ENCODE measurements at regions not wholly inside any gene's neighbourhood (a gene's known extent, or its start where the extent isn't known, plus 50 kb on each side); places are given as distances from the start of the nearest gene placed in this dataset.

DNA sequence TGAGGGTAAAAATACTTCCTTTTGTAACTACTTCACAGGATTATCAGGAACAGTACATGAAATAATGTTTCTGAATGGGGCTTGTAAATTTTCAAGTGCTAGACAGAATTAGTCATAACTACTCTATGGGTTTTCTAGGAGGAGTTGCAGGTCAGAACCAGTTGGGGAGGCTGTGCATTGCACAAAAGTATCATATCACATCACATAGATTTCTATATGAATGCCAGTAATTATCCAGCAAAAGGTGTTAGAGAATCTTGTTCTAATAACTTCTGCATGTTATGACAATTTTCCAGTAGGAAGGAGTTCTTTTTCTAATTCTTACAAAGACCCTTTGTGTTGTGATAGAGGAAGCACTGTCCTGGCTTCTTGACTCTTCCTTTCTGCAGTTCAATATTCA is 551.6 kb downstream of the COL12A1 start:
- intact Hi-C loops (cut with micrococcal nuclease) = no loop called here
- H3K9me3 Mint-ChIP-seq = peaks cover 5 to 15% of the 10 kb centered on the region in 2 donors
- no peaks in the 10 kb centered on the region for H3K9me3 ChIP-seq (ENCODE audit: control insufficient read depth, insufficient read depth, low read length)
- no peaks in the 10 kb centered on the region for H3K36me3 ChIP-seq (ENCODE audit: control insufficient read depth, insufficient read depth, low read length)
- no peak overlapping the region for H3K27ac Mint-ChIP-seq
- no peak for DNase-seq
- no peaks in the 10 kb centered on the region for H3K4me1 Mint-ChIP-seq
- H3K27ac ChIP-seq (ENCODE audit: low read length) = no peak overlapping the region
- TF ChIP-seq, protein P1, sequence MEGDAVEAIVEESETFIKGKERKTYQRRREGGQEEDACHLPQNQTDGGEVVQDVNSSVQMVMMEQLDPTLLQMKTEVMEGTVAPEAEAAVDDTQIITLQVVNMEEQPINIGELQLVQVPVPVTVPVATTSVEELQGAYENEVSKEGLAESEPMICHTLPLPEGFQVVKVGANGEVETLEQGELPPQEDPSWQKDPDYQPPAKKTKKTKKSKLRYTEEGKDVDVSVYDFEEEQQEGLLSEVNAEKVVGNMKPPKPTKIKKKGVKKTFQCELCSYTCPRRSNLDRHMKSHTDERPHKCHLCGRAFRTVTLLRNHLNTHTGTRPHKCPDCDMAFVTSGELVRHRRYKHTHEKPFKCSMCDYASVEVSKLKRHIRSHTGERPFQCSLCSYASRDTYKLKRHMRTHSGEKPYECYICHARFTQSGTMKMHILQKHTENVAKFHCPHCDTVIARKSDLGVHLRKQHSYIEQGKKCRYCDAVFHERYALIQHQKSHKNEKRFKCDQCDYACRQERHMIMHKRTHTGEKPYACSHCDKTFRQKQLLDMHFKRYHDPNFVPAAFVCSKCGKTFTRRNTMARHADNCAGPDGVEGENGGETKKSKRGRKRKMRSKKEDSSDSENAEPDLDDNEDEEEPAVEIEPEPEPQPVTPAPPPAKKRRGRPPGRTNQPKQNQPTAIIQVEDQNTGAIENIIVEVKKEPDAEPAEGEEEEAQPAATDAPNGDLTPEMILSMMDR (IDR thresholded peaks at IDR 0.05) = no peak
- H3K27me3 Mint-ChIP-seq (ENCODE audit: low read depth in 2 of 2) = no peaks in the 10 kb centered on the region
- H3K4me3 ChIP-seq (ENCODE audit: low read length) = no peak overlapping the region
- no peak for ATAC-seq
- H3K36me3 Mint-ChIP-seq = no peaks in the 10 kb centered on the region
- H3K4me1 ChIP-seq (ENCODE audit: control insufficient read depth, insufficient read depth, low read length) = no peaks in the 10 kb centered on the region
- no peak overlapping the region for H3K4me3 Mint-ChIP-seq
- H3K27me3 ChIP-seq (ENCODE audit: control insufficient read depth, insufficient read depth, low read length) = no peaks in the 10 kb centered on the region

DNA sequence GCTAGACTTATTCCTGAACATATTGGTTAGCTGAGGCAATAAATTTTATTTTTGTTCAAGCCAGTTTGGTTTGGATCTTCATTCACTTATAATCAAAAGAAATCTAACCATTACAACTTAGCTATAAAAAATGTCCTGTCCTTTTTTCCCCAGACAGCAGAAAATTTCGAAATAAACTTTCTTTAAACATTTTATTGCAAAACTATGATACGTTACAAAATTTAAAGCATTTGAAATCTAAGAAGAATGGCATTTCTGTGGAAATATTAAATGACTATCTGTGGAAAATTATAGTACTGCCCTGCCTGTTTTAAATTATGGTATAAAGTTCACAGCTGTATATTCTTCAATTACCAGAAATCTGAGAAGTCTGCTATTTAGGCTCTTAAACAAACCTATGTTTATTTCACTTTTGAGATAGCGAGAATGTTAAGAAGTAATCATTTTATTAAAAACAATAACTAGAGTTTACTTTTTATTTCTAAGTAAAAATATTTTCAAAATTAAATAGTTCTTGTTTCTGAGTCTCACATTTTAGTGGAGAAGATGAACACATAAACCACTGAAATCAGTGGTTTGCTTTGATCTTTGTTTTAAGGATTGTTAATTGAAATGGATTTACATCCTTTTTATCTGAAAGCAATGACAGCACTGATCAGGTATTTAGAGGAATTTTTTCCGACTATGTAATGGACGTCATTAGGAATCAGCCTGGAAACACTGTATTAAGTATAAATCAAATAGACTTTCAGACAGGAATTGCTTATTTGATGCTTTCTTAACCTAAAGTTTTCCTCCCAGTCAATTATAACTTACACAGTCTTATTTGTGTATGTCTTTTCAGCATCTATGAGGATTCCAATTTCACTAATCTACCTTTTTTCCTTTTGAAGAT is 553.7 kb downstream of the COL12A1 start:
- TF ChIP-seq, protein P1 (IDR thresholded peaks at IDR 0.05) = no peak
- Histone ChIP-seq H3K27ac (ENCODE audit: low read length) (no peak overlapping the region), H3K36me3 (ENCODE audit: control insufficient read depth, insufficient read depth, low read length) (no peaks in the 10 kb centered on the region), H3K9me3 (ENCODE audit: control insufficient read depth, insufficient read depth, low read length) (no peaks in the 10 kb centered on the region), H3K4me3 (ENCODE audit: low read length) (no peak overlapping the region), H3K4me1 (ENCODE audit: control insufficient read depth, insufficient read depth, low read length) (no peaks in the 10 kb centered on the region), H3K27me3 (ENCODE audit: control insufficient read depth, insufficient read depth, low read length) (no peaks in the 10 kb centered on the region)
- DNase-seq (no peak), ATAC-seq (no peak)
- H3K4me3 Mint-ChIP-seq = no peak overlapping the region
- WGBS (ENCODE audit: insufficient coverage) = no CpG with 5 or more reads among the region's 5 CpGs
- no peaks in the 10 kb centered on the region for H3K36me3 Mint-ChIP-seq
- intact Hi-C loops (cut with micrococcal nuclease) = no loop called here
- no peaks in the 10 kb centered on the region for H3K27me3 Mint-ChIP-seq (ENCODE audit: low read depth in 2 of 2)
- H3K27ac Mint-ChIP-seq = no peak overlapping the region
- peaks cover 5 to 15% of the 10 kb centered on the region in 2 donors for H3K9me3 Mint-ChIP-seq
- no peaks in the 10 kb centered on the region for H3K4me1 Mint-ChIP-seq

DNA sequence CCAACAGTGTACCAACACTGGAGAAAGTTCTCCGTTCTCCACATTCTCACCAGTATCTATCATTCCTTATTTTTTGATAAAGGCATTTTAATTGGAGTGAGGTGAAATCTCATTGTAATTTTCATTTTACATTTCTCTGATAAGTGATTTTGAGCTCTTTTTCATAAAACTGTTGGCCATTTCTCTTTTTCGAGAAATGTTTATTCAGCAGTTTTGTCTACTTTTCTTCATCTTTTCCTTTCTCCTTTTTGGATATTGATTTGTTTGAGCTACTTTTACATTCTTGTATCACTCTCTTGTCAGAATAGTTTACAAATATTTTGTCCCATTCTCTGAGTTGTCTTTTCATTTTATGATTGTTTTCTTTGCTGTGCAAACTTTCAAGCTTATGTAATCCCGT is 555.2 kb downstream of the COL12A1 start:
- peaks cover 7 to 16% of the 10 kb centered on the region in 2 donors for H3K9me3 Mint-ChIP-seq
- Histone ChIP-seq H3K36me3 (ENCODE audit: control insufficient read depth, insufficient read depth, low read length) (no peaks in the 10 kb centered on the region), H3K4me3 (ENCODE audit: low read length) (no peak overlapping the region), H3K27ac (ENCODE audit: low read length) (no peak overlapping the region), H3K9me3 (ENCODE audit: control insufficient read depth, insufficient read depth, low read length) (no peaks in the 10 kb centered on the region), H3K27me3 (ENCODE audit: control insufficient read depth, insufficient read depth, low read length) (no peaks in the 10 kb centered on the region), H3K4me1 (ENCODE audit: control insufficient read depth, insufficient read depth, low read length) (no peaks in the 10 kb centered on the region)
- WGBS (ENCODE audit: insufficient coverage) = 67% methylated on average over 1 of the region's 3 CpGs
- ATAC-seq = no peak
- no peak overlapping the region for H3K4me3 Mint-ChIP-seq
- intact Hi-C loops (cut with micrococcal nuclease) = no loop called here
- no peaks in the 10 kb centered on the region for H3K36me3 Mint-ChIP-seq
- TF ChIP-seq, protein P1 (IDR thresholded peaks at IDR 0.05) = no peak
- H3K27ac Mint-ChIP-seq = no peak overlapping the region
- DNase-seq = no peak
- no peaks in the 10 kb centered on the region for H3K27me3 Mint-ChIP-seq (ENCODE audit: low read depth in 2 of 2)
- no peaks in the 10 kb centered on the region for H3K4me1 Mint-ChIP-seq

DNA sequence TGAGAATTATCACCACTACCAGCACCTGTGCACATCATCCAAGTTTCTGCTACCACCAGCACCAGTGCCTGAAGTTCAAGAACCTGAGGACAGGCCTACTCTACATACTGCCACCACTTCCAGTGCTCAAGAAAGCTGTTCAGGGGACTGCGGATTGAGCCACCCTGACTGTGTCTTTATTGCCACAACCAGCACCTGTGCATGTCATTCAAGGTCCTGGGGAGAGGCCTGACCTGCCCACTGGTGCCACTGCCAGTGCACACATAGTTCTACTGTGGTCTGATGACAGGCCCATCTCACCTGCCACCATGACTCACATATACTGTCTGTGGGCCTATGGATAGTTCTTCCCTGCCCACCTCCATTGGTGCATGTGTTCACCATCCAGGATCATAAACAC is 559.4 kb downstream of the COL12A1 start:
- Histone ChIP-seq H3K36me3 (ENCODE audit: control insufficient read depth, insufficient read depth, low read length) (no peaks in the 10 kb centered on the region), H3K9me3 (ENCODE audit: control insufficient read depth, insufficient read depth, low read length) (no peaks in the 10 kb centered on the region), H3K27ac (ENCODE audit: low read length) (no peak overlapping the region), H3K27me3 (ENCODE audit: control insufficient read depth, insufficient read depth, low read length) (no peaks in the 10 kb centered on the region), H3K4me1 (ENCODE audit: control insufficient read depth, insufficient read depth, low read length) (no peaks in the 10 kb centered on the region), H3K4me3 (ENCODE audit: low read length) (no peak overlapping the region)
- Mint-ChIP-seq H3K27ac (no peak overlapping the region), H3K9me3 (peaks cover 4 to 20% of the 10 kb centered on the region in 2 donors), H3K27me3 (ENCODE audit: low read depth in 2 of 2) (no peaks in the 10 kb centered on the region), H3K4me1 (no peaks in the 10 kb centered on the region), H3K36me3 (no peaks in the 10 kb centered on the region), H3K4me3 (no peak overlapping the region)
- ATAC-seq (no peak), DNase-seq (no peak)
- intact Hi-C loops (cut with micrococcal nuclease) = no loop called here
- TF ChIP-seq, protein P1 (IDR thresholded peaks at IDR 0.05) = no peak
- 90% methylated on average over 1 of the region's 1 CpG for WGBS (ENCODE audit: insufficient coverage)
